Astrocyte (in vitro differentiated cells and primary cell): ENCODE measurements at regions not wholly inside any gene's neighbourhood (a gene's known extent, or its start where the extent isn't known, plus 50 kb on each side); places are given as distances from the start of the nearest gene placed in this dataset.

Experiments used
- DNase-seq: peaks from one replicate; pipeline ENCODE4 v3.0.0-alpha.2; 2010; ENCODE audit warnings: low read depth
- FAIRE-seq: peaks from 2 replicates; lab custom pipeline; 2011; peaks lifted over from hg19 to GRCh38; lab: Jason Lieb, UNC
- H2AFZ ChIP-seq: 2 replicates; pipeline ENCODE4 v1.6.0; 2012; ENCODE audit warnings: low read depth, low read length, inconsistent platforms
- H3K27ac ChIP-seq: 2 replicates; pipeline ENCODE4 v1.5.1; 2011; ENCODE audit warnings: low read depth, low read length, inconsistent platforms
- H3K27me3 ChIP-seq: 2 replicates; pipeline ENCODE4 v1.6.0; 2011; ENCODE audit warnings: low read length, inconsistent platforms; ENCODE audit not compliant: insufficient read depth
- H3K36me3 ChIP-seq: 2 replicates; pipeline ENCODE4 v1.5.1; 2011; ENCODE audit warnings: low read length, inconsistent platforms; ENCODE audit not compliant: insufficient read depth
- H3K4me1 ChIP-seq: 2 replicates; pipeline ENCODE4 v1.5.1; 2011; ENCODE audit warnings: low read length, inconsistent platforms; ENCODE audit not compliant: insufficient read depth
- H3K4me2 ChIP-seq: 2 replicates; pipeline ENCODE4 v1.6.0; 2012; ENCODE audit warnings: low read length, inconsistent platforms
- H3K4me3 ChIP-seq: 2 replicates; pipeline ENCODE4 v1.5.1; 2011; ENCODE audit warnings: low read depth, mild to moderate bottlenecking, low read length, inconsistent platforms; ENCODE audit not compliant: insufficient read depth
- H3K79me2 ChIP-seq: 2 replicates; pipeline ENCODE4 v1.6.0; 2012; ENCODE audit warnings: mild to moderate bottlenecking, low read length, inconsistent platforms; ENCODE audit not compliant: insufficient read depth
- H3K9ac ChIP-seq: 2 replicates; pipeline ENCODE4 v1.6.0; 2012; ENCODE audit warnings: mild to moderate bottlenecking, low read length, inconsistent platforms
- H3K9me3 ChIP-seq: 2 replicates; pipeline ENCODE4 v1.5.1; 2012; ENCODE audit warnings: low read depth, mild to moderate bottlenecking, low read length, inconsistent platforms; ENCODE audit not compliant: insufficient read depth
- H4K20me1 ChIP-seq: 2 replicates; pipeline ENCODE4 v1.6.0; 2012; ENCODE audit warnings: low read length, inconsistent platforms; ENCODE audit not compliant: insufficient read depth
- H3K27ac Mint-ChIP-seq: one replicate; pipeline ENCODE4 v1.8.0; 2021; ENCODE audit warnings: mild to moderate bottlenecking, mixed read lengths; ENCODE audit not compliant: unreplicated experiment
- H3K27me3 Mint-ChIP-seq: one replicate; pipeline ENCODE4 v1.8.0; 2021; ENCODE audit warnings: low read depth, mixed read lengths; ENCODE audit not compliant: unreplicated experiment
- H3K36me3 Mint-ChIP-seq: one replicate; pipeline ENCODE4 v1.8.0; 2021; ENCODE audit warnings: low read depth, mixed read lengths; ENCODE audit not compliant: unreplicated experiment
- H3K4me1 Mint-ChIP-seq: one replicate; pipeline ENCODE4 v1.8.0; 2021; ENCODE audit warnings: low read depth, mixed read lengths; ENCODE audit not compliant: unreplicated experiment
- H3K4me3 Mint-ChIP-seq: one replicate; pipeline ENCODE4 v1.8.0; 2021; ENCODE audit warnings: mild to moderate bottlenecking, moderate library complexity, mixed read lengths; ENCODE audit not compliant: unreplicated experiment
- H3K9me3 Mint-ChIP-seq: one replicate; pipeline ENCODE4 v1.8.0; 2021; ENCODE audit warnings: mild to moderate bottlenecking, mixed read lengths; ENCODE audit not compliant: unreplicated experiment
- CTCF ChIP-seq: IDR thresholded peaks from 2 replicates; pipeline ENCODE4 v1.5.1; 2011; ENCODE audit warnings: low read depth, mild to moderate bottlenecking, inconsistent platforms, low read length, moderate library complexity; ENCODE audit not compliant: insufficient read depth
- EZH2 ChIP-seq: IDR thresholded peaks from 2 replicates; pipeline ENCODE4 v1.6.1; 2012; ENCODE audit warnings: mild to moderate bottlenecking, low read length, inconsistent platforms; ENCODE audit not compliant: insufficient read depth

- peaks cover 7% of the 10 kb centered on the region for H3K9me3 Mint-ChIP-seq
- peaks cover 10% of the 10 kb centered on the region for H3K27me3 Mint-ChIP-seq
- Histone ChIP-seq H3K36me3 (no peaks in the 10 kb centered on the region), H3K4me1 (no peaks in the 10 kb centered on the region), H3K27me3 (no peaks in the 10 kb centered on the region), H3K79me2 (no peaks in the 10 kb centered on the region), H3K4me2 (no peak overlapping the region), H2AFZ (no peak overlapping the region), H4K20me1 (no peaks in the 10 kb centered on the region), H3K4me3 (no peak overlapping the region), H3K9me3 (peaks cover 4% of the 10 kb centered on the region), H3K9ac (no peak overlapping the region), H3K27ac (no peak overlapping the region)
- DNase-seq (no peak), FAIRE-seq (no peak)
- no peak for TF ChIP-seq CTCF
- H3K4me3 Mint-ChIP-seq: no peak overlapping the region
- no peaks in the 10 kb centered on the region for H3K36me3 Mint-ChIP-seq
- no peak overlapping the region for H3K27ac Mint-ChIP-seq
- H3K4me1 Mint-ChIP-seq: no peaks in the 10 kb centered on the region
Measured at GRCh38 chr16:8087597-8088289, 502.6 kb downstream of the TMEM114 start.

- Histone ChIP-seq H3K4me1 (no peaks in the 10 kb centered on the region), H3K9me3 (peaks cover 9% of the 10 kb centered on the region), H3K36me3 (no peaks in the 10 kb centered on the region), H3K79me2 (no peaks in the 10 kb centered on the region), H3K27ac (no peak overlapping the region), H3K4me2 (no peak overlapping the region), H3K9ac (no peak overlapping the region), H4K20me1 (no peaks in the 10 kb centered on the region), H3K4me3 (no peak overlapping the region), H3K27me3 (no peaks in the 10 kb centered on the region), H2AFZ (no peak overlapping the region)
- Mint-ChIP-seq H3K4me1 (no peaks in the 10 kb centered on the region), H3K9me3 (peaks cover 7% of the 10 kb centered on the region), H3K4me3 (no peak overlapping the region), H3K36me3 (no peaks in the 10 kb centered on the region), H3K27ac (no peak overlapping the region), H3K27me3 (peaks cover 8% of the 10 kb centered on the region)
- FAIRE-seq: no peak
- DNase-seq: no peak
- TF ChIP-seq EZH2 (no peak), CTCF (no peak)
Measured at GRCh38 chr16:8087146-8087545, 503.2 kb downstream of the TMEM114 start.

GRCh38 chr16:8084882-8085281, 505.4 kb downstream of the TMEM114 start:
- Mint-ChIP-seq H3K36me3 (no peaks in the 10 kb centered on the region), H3K4me1 (no peaks in the 10 kb centered on the region), H3K27me3 (peaks cover 5% of the 10 kb centered on the region), H3K27ac (no peak overlapping the region), H3K9me3 (peaks cover 5% of the 10 kb centered on the region), H3K4me3 (no peak overlapping the region)
- H3K9me3 ChIP-seq: peaks cover 9% of the 10 kb centered on the region
- no peak overlapping the region for H3K27ac ChIP-seq
- H3K36me3 ChIP-seq: no peaks in the 10 kb centered on the region
- H3K4me3 ChIP-seq: no peak overlapping the region
- H2AFZ ChIP-seq: no peak overlapping the region
- no peak overlapping the region for H3K9ac ChIP-seq
- H3K27me3 ChIP-seq: no peaks in the 10 kb centered on the region
- H4K20me1 ChIP-seq: no peaks in the 10 kb centered on the region
- no peak overlapping the region for H3K4me2 ChIP-seq
- no peaks in the 10 kb centered on the region for H3K79me2 ChIP-seq
- DNase-seq (no peak), FAIRE-seq (no peak)
- H3K4me1 ChIP-seq: no peaks in the 10 kb centered on the region
- TF ChIP-seq CTCF (no peak), EZH2 (no peak)
